Lung (tissue), 11 donors: ENCODE measurements at regions not wholly inside any gene's neighbourhood (a gene's known extent, or its start where the extent isn't known, plus 50 kb on each side); places are given as distances from the start of the nearest gene placed in this dataset.
A peak's percentile ranks its signal among the peaks of the same experiment; 100 is the strongest.

Source experiments
- ATAC-seq: fragments of 200-7000 bp; cut with Tn5 transposase; one replicate; pipeline ENCODE4 v1.9.1; 2020; ENCODE audit warnings: moderate number of reproducible peaks; ENCODE audit not compliant: insufficient read depth, low FRiP score
- DNase-seq, 3 donors: peaks; one replicate each; pipeline ENCODE4 v3.0.0-alpha.2; 2013 to 2017
- H3K27ac ChIP-seq, 2 donors: one replicate each; pipeline ENCODE4 v1.5.1; 2013; ENCODE audit warnings: mild to moderate bottlenecking in 2 of 2, moderate library complexity in 2 of 2, control low read depth in 1 of 2, inconsistent platforms in 1 of 2, low read depth in 1 of 2, low read length in 1 of 2
- H3K27me3 ChIP-seq, 3 donors: one replicate each; pipeline ENCODE4 v1.5.1; 2013; ENCODE audit warnings: low read length in 2 of 3; ENCODE audit not compliant: control insufficient read depth in 3 of 3, insufficient read depth in 3 of 3
- H3K36me3 ChIP-seq, 4 donors: one replicate each; pipeline ENCODE4 v1.5.1; 2013; ENCODE audit warnings: low read length in 4 of 4, mild to moderate bottlenecking in 1 of 4, moderate library complexity in 1 of 4; ENCODE audit not compliant: control insufficient read depth in 4 of 4, insufficient read depth in 4 of 4
- H3K4me1 ChIP-seq, 5 donors: one replicate each; pipeline ENCODE4 v1.5.1; 2013; ENCODE audit warnings: low read length in 5 of 5, mild to moderate bottlenecking in 2 of 5, moderate library complexity in 1 of 5; ENCODE audit not compliant: control insufficient read depth in 5 of 5, insufficient read depth in 5 of 5
- H3K4me3 ChIP-seq: one replicate; pipeline ENCODE4 v1.5.1; 2013; ENCODE audit warnings: mild to moderate bottlenecking, control low read depth, moderate library complexity
- H3K9ac ChIP-seq, 2 donors: one replicate each; pipeline ENCODE4 v1.5.1; 2013; ENCODE audit warnings: low read length in 2 of 2, control low read depth in 1 of 2; ENCODE audit not compliant: insufficient read depth in 1 of 2
- H3K9me3 ChIP-seq, 4 donors: one replicate each; pipeline ENCODE4 v1.5.1; 2013; ENCODE audit warnings: low read length in 3 of 4, mild to moderate bottlenecking in 1 of 4, moderate library complexity in 1 of 4; ENCODE audit not compliant: control insufficient read depth in 4 of 4, insufficient read depth in 3 of 4
- WGBS, 2 donors: extraction: QIAGEN DNeasy Blood & Tissue Kit; methylation state at CpG; one replicate each; pipeline ENCODE4 v1.1.7; 2013; 5-methylcytosine and 5-hydroxymethylcytosine counted together
- TF ChIP-seq, protein P1 (sequence below): IDR thresholded peaks from 2 replicates; pipeline ENCODE4 v1.5.1; 2012; ENCODE audit warnings: mild to moderate bottlenecking; ENCODE audit errors: control extremely low read depth, extremely low read depth
- donor health status: control.
- donor health status: control.
- donor health status: Bipolar disorder and iron deficiency.
- donor health status: healthy.
- donor health status: DM: yes; HTN: yes; CAD: no.

DNA sequence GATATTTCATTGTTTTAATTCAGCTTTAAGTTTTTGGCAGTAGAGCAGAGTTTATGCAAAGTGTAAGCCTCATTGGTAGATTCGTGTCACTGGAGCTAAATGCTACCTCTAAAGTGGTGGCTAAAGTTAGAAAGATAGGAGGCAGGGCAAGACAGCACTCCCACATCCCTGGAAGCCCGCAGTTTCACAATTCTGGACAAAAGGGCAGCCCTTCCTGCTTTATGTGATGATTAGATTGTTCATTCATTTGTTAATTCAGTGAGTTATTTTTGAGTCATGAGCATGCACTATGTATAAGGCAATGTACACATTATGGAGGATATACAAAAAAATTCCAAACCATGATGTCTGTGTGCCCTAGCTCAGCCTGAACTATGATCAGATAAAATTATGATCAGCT lies 52.1 kb upstream of the EIF3M start:
- 49 to 67% methylated on average over 2 of the region's 2 CpGs for WGBS, 2 donors
- Histone ChIP-seq H3K4me1 (no peaks in the 10 kb centered on the region), H3K9me3 (peaks cover 0 to 2% (median 0%) of the 10 kb centered on the region in 4 donors), H3K27ac (no peak overlapping the region), H3K36me3 (no peaks in the 10 kb centered on the region), H3K27me3 (no peaks in the 10 kb centered on the region), H3K9ac (no peak overlapping the region), H3K4me3 (no peak overlapping the region)
- DNase-seq (peak in 1 of 3 donors; percentile 3), ATAC-seq (no peak)
- TF ChIP-seq, protein P1, sequence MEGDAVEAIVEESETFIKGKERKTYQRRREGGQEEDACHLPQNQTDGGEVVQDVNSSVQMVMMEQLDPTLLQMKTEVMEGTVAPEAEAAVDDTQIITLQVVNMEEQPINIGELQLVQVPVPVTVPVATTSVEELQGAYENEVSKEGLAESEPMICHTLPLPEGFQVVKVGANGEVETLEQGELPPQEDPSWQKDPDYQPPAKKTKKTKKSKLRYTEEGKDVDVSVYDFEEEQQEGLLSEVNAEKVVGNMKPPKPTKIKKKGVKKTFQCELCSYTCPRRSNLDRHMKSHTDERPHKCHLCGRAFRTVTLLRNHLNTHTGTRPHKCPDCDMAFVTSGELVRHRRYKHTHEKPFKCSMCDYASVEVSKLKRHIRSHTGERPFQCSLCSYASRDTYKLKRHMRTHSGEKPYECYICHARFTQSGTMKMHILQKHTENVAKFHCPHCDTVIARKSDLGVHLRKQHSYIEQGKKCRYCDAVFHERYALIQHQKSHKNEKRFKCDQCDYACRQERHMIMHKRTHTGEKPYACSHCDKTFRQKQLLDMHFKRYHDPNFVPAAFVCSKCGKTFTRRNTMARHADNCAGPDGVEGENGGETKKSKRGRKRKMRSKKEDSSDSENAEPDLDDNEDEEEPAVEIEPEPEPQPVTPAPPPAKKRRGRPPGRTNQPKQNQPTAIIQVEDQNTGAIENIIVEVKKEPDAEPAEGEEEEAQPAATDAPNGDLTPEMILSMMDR = no peak

DNA sequence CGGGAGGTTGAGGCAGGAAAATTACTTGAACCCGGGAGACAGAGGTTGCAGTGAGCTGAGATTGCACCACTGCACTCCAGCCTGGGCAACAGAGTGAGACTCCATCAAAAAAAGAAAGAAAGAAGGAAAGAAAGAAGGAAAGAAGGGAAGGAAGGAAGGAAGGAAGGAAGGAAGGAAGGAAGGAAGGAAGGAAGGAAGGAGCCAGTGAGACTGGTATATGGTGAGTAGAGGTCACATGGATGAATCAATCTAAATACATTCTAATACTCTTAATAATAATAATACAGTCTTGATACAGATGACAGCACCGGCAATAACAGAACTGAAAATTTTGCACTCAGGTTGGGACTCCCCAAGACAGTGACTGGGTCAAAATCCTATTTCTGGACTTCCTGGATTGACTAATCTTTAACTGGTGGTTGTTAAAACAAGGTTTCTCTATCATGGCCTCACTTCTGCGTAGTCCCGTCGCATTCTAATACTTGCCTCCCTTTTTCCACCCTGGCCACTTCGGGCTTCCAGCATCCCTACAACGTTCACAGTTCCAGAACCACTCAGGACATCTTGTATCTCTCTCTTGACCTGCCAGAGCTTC lies 53.5 kb upstream of the EIF3M start:
- Histone ChIP-seq H3K9ac (no peak overlapping the region), H3K4me1 (no peaks in the 10 kb centered on the region), H3K36me3 (no peaks in the 10 kb centered on the region), H3K27me3 (no peaks in the 10 kb centered on the region), H3K9me3 (peaks cover 0 to 2% (median 0%) of the 10 kb centered on the region in 4 donors), H3K4me3 (no peak overlapping the region), H3K27ac (no peak overlapping the region)
- TF ChIP-seq, protein P1 = no peak
- no peak for DNase-seq
- WGBS, 2 donors = 90% methylated on average over 8 of the region's 8 CpGs
- ATAC-seq = no peak

DNA sequence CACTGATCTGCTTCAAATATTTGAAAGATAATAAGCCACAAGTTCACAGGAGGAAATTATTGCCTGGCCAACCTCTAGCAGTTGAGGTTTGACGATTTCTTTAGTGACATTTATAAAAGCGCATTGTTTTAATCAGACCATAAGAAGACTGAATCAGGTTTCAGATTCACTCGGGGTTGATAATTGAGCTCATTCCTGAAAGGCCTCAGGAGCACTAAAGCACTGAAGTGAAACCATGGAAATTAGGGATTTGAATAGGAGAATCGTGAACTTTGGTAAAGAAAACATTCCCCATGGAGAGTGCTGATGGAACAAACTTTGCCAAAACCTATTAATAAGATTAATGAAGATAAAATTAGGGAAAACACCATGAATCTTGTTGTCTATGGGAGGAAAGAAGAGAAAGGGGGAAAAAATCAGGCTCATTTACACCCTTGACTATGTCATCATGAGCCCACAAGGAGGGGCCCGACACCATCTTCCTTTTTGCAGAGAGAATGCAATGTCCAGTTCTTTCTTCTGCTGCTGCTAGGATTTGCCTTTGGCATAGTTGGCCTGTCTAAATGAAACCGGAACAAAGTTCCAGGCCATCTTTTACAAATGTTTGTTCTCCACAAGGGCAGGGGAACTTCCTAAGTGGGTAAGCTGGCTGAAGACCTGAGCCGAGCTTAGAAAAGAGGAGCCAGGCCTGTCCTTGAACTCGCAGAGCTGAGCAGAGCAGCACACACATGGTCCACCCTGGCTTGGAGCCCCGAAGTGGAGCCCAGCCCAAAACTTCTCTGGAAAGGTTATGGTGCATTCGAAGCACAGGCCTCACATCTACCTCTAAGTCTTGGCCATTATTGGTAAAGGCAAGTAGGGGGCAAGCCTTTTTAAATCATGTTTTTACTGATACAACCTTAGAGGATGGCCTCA lies 56.1 kb upstream of the EIF3M start:
- Histone ChIP-seq H3K9me3 (peaks cover 0 to 2% (median 0%) of the 10 kb centered on the region in 4 donors), H3K27me3 (no peaks in the 10 kb centered on the region), H3K27ac (no peak overlapping the region), H3K9ac (no peak overlapping the region), H3K36me3 (no peaks in the 10 kb centered on the region), H3K4me1 (no peaks in the 10 kb centered on the region), H3K4me3 (no peak overlapping the region)
- TF ChIP-seq, protein P1 = no peak
- 77 to 86% methylated on average over 10 of the region's 10 CpGs for WGBS, 2 donors
- ATAC-seq (no peak), DNase-seq (no peak)
